HG03097 (cell line): ENCODE measurements at regions not wholly inside any gene's neighbourhood (a gene's known extent, or its start where the extent isn't known, plus 50 kb on each side); places are given as distances from the start of the nearest gene placed in this dataset.
A peak's percentile ranks its signal among the peaks of the same experiment; 100 is the strongest.

Experiments
- ATAC-seq: cut with Tn5 transposase; IDR thresholded peaks from one replicate; pipeline ENCODE4 v1.9.1; 2021; ENCODE audit not compliant: unreplicated experiment, low FRiP score

- no peak for ATAC-seq
Observed at GRCh38 chr6:148650941-148651505, 95.8 kb upstream of the UST start.

DNA sequence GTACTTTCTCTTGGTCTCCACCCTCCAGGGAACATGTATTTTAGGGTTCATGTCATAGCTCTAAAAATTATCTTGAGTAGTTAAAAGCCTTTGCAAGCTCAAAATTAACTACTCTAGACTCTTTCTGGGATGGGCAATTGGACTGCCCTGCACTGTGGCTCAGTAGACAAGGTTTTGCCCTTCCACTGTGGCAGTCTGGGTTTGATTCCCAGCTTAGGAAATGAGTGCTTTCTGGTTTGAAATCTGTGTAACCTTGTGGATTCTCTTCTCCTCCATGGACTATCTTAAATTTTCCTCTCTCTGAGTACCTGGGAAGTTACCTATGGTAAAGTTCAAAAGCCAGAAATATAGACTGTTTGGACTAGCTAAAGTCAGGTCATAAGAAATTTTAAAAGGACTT, 94.6 kb upstream of the UST start:
- no peak for ATAC-seq

- no peak for ATAC-seq
Observed at GRCh38 chr6:148653138-148653776, 93.6 kb upstream of the UST start.

DNA sequence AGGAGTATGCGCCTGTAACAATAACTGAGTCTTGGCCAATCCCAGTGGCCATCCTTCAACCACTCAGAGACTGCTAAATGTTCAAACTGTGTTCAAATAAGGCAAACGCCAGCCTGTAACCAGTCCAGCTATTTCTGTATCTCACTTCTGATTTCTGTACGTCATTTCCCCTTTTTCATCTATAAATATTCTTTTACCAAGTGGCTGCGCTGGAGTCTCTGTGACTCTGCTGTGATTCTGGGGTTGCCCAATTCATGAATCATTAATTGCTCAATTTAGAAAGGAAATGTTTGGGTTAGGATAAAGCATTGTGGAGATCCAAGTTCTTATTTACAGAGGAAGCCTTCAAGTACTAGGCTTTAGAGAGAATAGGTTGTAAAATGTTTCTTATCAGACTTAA, 89.8 kb upstream of the UST start:
- no peak for ATAC-seq

DNA sequence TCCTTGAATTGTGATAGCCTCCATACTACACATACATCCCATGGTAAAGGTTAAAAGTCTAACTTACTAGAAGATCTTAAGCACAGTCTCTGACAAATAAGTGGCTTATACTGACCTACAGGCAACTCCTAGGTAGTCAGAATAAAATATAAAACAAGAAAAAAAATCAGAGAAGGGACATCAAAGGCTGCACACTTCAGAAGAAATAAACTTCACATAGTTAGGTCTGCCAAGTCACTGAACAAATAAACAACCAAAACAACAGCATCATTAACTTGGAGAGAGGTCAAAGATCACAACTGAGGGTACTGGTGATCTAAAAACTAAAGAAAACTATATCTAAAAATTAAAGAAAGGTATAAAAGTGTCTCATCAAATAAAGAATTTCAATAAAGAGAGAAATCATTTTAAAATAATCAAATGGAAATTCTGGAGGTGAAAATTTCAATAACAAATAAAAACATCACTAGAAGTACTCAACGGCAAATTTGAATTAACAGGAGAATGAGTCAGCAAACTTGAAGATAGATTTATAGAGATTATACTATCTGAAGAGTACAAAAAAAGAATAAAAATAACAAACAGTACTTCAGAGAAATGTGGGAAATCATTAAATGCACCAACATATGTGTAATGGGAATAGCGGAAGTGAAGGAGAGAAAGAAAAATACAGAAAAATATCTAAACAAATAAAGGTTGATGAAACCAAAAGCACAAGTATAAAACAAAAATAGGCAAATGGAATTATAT, 88.0 kb upstream of the UST start:
- ATAC-seq = no peak

GRCh38 chr6:148667395-148667794, 79.4 kb upstream of the UST start:
- ATAC-seq = no peak

GRCh38 chr6:148671085-148671484, 75.7 kb upstream of the UST start:
- ATAC-seq = no peak

DNA sequence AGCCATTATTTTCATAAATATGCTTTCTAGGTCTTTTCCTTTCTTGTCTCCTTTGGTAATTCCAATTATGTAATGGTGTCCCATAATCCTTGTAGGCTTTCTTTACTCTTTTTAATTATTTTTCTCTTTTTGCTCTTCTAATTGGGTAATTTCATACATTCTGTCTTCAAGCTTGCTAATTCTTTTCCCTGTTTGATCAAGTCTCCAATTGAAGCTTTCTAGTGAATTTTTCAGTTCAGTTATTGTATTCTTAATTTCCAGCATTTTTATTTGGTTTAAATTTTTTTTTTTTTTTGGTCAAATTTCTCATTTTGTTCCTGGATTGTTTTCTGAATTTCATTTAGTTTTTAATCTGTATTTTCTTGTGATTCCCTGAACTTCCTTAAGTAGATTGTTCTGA, 74.9 kb upstream of the UST start:
- no peak for ATAC-seq

DNA sequence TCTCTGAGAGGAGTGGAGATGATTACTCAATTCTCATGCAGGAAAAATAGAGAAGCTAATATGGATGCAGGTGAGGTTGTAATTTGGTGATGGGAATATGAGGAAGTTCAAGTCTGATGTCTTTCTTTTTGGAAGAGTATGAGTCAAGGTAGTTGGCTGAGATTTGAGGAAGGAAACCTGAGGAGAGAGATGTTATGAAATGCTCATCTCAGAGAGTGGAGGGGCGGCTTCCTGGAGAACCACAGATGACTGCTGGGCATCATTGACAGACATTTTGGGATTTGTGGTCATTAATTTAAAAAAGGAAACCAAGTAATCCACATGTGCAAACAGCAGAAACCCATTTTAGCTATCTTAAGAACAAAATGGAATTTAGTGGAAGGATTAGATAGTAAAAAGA, 72.5 kb upstream of the UST start:
- ATAC-seq = no peak

- peak; percentile 88 for ATAC-seq
Observed at GRCh38 chr6:148677594-148678476, 69.0 kb upstream of the UST start.

- ATAC-seq = no peak
Observed at GRCh38 chr6:148678682-148679081, 68.1 kb upstream of the UST start.

DNA sequence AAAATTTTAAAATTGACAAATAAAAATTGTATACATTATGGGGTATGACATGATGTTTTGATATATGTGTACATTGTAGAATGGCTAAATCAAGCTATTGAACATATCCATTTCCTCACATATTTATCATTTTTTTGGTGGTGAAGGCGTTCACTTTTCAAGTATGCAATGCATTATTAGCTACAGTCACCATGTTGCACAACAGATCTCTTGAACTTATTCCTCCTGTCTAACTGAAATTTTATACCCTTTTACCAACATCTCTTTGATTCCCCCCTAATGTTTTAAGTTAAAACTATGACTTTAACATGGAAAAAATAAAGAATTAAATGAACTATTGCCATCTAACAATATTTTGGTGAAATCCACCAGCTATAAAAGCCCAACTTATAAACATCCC, 65.2 kb upstream of the UST start:
- no peak for ATAC-seq

DNA sequence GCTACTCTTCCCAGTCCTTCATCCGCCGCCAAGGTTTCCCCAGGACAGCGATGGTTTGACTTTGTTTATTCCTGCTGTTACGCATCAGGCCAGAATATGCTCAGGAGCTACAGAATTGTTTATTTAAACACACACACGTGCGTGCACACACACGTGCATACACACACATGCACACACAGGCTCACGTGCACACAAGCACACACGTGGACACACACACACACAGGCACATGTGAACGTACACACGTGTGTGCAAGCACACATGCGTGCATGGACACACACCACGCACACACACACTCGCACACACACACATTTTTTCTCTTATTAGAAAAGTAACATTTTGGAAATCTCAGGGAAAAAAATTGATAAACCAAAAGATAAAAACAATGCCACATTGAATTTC, 64.6 kb upstream of the UST start:
- ATAC-seq = no peak

DNA sequence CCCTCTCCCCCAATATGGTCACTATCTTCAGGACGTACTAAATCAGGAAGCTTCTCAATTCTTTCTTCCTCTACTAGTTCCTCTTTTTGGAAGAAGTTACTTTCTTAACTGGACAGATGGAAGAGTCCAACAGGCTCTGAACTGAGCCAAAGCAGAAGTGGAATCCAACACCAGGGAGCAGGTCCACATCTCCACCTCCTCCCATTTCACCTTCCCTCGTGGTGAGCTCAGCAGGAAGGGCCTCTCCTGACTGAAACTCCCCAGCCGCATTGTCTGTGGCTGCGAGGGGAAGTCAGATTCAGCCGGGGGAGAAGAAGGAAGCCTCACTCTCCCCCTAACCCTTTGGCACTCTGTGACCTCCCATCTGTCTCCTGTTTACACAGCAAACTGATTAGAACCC, 63.8 kb upstream of the UST start:
- no peak for ATAC-seq

DNA sequence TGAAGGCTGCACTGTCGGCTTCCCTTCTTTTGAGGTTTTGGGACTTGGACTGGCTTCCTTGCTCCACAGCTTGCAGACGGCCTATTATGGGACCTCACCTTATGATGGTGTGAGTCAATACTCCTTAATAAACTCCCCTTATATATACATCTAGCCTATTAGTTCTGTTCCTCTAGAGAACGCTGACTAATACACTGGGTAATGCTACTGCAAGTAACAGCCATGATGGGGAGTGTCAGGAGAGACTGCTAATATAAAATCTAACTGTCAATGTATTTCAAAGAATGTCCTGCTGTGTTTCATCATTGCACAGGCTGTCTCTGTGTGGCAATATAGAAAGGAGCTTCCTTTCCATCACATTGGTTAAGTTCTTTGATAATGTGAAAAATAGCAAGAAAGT, 57.7 kb upstream of the UST start:
- no peak for ATAC-seq

- peak; percentile 67 for ATAC-seq
Observed at GRCh38 chr6:148693882-148694484, 52.8 kb upstream of the UST start.
